DMS 273 treated with DMSO at 0.1 percent for 48 hours (cell line): ENCODE measurements at regions not wholly inside any gene's neighbourhood (a gene's known extent, or its start where the extent isn't known, plus 50 kb on each side); places are given as distances from the start of the nearest gene placed in this dataset.

Experiments
- DNase-seq: peaks from one replicate; lab custom pipeline; 2025; lab: John Stamatoyannopoulos, UW

- DNase-seq, result no peak
These were observed 191.2 kb downstream of the HAUS1 start for GRCh38 chr18:46295416-46295815.

- no peak for DNase-seq
These were observed 192.5 kb downstream of the HAUS1 start for GRCh38 chr18:46296656-46297055.

- no peak for DNase-seq
These were observed 192.9 kb downstream of the HAUS1 start for GRCh38 chr18:46297124-46297523.

- no peak for DNase-seq
These were observed 193.4 kb downstream of the HAUS1 start for GRCh38 chr18:46297621-46298020.

GRCh38 chr18:46298511-46298910, 194.3 kb downstream of the HAUS1 start:
- DNase-seq, result no peak

GRCh38 chr18:46299465-46300008, 195.4 kb downstream of the HAUS1 start:
- no peak for DNase-seq

- DNase-seq, result no peak
These were observed 196.9 kb downstream of the HAUS1 start for GRCh38 chr18:46301081-46301480.

- no peak for DNase-seq
These were observed 197.4 kb downstream of the HAUS1 start for GRCh38 chr18:46301571-46301970.

GRCh38 chr18:46302528-46303485, 198.6 kb downstream of the HAUS1 start:
- DNase-seq, result no peak

- DNase-seq, result no peak
These were observed 206.1 kb downstream of the HAUS1 start for GRCh38 chr18:46310258-46310657.

- DNase-seq, result no peak
These were observed 206.6 kb downstream of the HAUS1 start for GRCh38 chr18:46310675-46311345.

- DNase-seq, result no peak
These were observed 207.3 kb downstream of the HAUS1 start for GRCh38 chr18:46311491-46311890.

GRCh38 chr18:46312221-46312620, 208.0 kb downstream of the HAUS1 start:
- DNase-seq, result no peak

- no peak for DNase-seq
These were observed 209.3 kb downstream of the HAUS1 start for GRCh38 chr18:46313521-46313920.

- no peak for DNase-seq
These were observed 209.8 kb downstream of the HAUS1 start for GRCh38 chr18:46314011-46314410.

- DNase-seq, result no peak
These were observed 211.0 kb downstream of the HAUS1 start for GRCh38 chr18:46315161-46315560.

- no peak for DNase-seq
These were observed 214.2 kb downstream of the HAUS1 start for GRCh38 chr18:46318356-46318755.

- DNase-seq, result no peak
These were observed 215.6 kb downstream of the HAUS1 start for GRCh38 chr18:46319783-46320182.

GRCh38 chr18:46320297-46320696, 216.1 kb downstream of the HAUS1 start:
- DNase-seq, result no peak

- no peak for DNase-seq
These were observed 216.9 kb downstream of the HAUS1 start for GRCh38 chr18:46320928-46321711.

- no peak for DNase-seq
These were observed 217.8 kb downstream of the HAUS1 start for GRCh38 chr18:46321955-46322354.

- DNase-seq, result no peak
These were observed 218.3 kb downstream of the HAUS1 start for GRCh38 chr18:46322411-46322891.
